ENCODE measurements at regions not wholly inside any gene's neighbourhood (a gene's known extent, or its start where the extent isn't known, plus 50 kb on each side); places are given as distances from the start of the nearest gene placed in this dataset.

GRCh38 chr3:59570806-59571205 is 521.0 kb upstream of the CFAP20DC start:
- Histone ChIP-seq H3K27me3 (ENCODE audit: insufficient read depth, insufficient read length) (no peaks in the 10 kb centered on the region), H3K4me3 (ENCODE audit: insufficient read length, low read depth) (no peak overlapping the region), H3K4me1 (ENCODE audit: insufficient read depth, insufficient read length) (peaks cover 3% of the 10 kb centered on the region), H3K9me3 (ENCODE audit: insufficient read depth, low read length) (no peaks in the 10 kb centered on the region), H3K9ac (ENCODE audit: insufficient read length, low read depth) (no peak overlapping the region), H3K36me3 (ENCODE audit: insufficient read depth, insufficient read length, low read length) (no peaks in the 10 kb centered on the region)
- no peak for TF ChIP-seq YY1 (IDR thresholded peaks at IDR 0.05; ENCODE audit: insufficient read depth, insufficient read length)
- TF ChIP-seq SUZ12 (IDR thresholded peaks at IDR 0.05; ENCODE audit: extremely low read depth, insufficient read depth, insufficient read length) = no peak
- no peak for TF ChIP-seq ZNF274 (IDR thresholded peaks at IDR 0.05; ENCODE audit: low read depth, low read length)
- no peak for DNase-seq (ENCODE audit: low read depth, low spot score)

DNA sequence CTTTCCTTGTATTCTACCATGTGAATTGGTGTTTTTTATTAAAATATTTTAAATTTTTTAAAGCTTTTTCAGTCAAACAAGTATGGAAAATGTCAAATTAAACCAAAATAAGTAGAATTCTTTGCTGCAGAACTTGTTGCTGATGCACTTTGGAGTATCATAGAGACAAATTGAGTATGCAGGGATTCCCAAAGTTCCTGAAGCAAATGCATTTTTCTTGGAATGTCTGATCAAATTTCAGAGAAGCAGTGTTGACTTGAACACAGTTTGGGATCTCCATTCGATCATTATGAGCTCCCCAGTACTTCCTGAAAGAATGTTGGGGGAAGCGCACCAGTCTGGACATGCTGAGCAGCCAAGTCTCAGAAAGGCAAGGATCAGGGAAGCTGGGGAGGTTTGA is 517.8 kb upstream of the CFAP20DC start:
- TF ChIP-seq SUZ12 (IDR thresholded peaks at IDR 0.05; ENCODE audit: extremely low read depth, insufficient read depth, insufficient read length) = no peak
- TF ChIP-seq YY1 (IDR thresholded peaks at IDR 0.05; ENCODE audit: insufficient read depth, insufficient read length) = no peak
- no peak for TF ChIP-seq ZNF274 (IDR thresholded peaks at IDR 0.05; ENCODE audit: low read depth, low read length)
- no peaks in the 10 kb centered on the region for H3K36me3 ChIP-seq (ENCODE audit: insufficient read depth, insufficient read length, low read length)
- H3K27me3 ChIP-seq (ENCODE audit: insufficient read depth, insufficient read length) = no peaks in the 10 kb centered on the region
- DNase-seq (ENCODE audit: low read depth, low spot score) = no peak
- no peaks in the 10 kb centered on the region for H3K4me1 ChIP-seq (ENCODE audit: insufficient read depth, insufficient read length)
- H3K9ac ChIP-seq (ENCODE audit: insufficient read length, low read depth) = no peak overlapping the region
- no peak overlapping the region for H3K4me3 ChIP-seq (ENCODE audit: insufficient read length, low read depth)
- H3K9me3 ChIP-seq (ENCODE audit: insufficient read depth, low read length) = no peaks in the 10 kb centered on the region

DNA sequence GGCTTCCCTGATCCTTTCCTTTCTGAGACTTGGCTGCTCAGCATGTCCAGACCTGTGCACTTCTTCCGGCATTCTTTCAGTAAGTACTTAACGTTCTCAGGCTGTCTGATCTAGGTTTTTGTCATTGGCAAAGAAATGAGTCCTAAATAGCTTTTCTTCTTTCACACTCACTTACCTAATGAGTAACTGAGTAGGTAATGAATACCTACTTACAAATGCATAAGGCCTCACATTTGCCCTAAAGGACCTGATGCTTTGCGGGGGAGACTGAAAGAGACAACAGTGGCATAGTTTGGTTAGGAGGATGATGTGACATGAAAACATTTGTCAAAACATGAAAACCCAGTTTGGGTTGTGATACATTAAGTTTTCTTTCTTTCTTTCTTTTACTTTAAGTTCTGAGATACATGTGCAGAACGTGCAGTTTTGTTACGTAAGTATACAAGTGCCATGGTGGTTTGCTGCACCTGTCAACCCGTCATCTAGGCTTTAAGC is 516.7 kb upstream of the CFAP20DC start:
- no peak for TF ChIP-seq SUZ12 (IDR thresholded peaks at IDR 0.05; ENCODE audit: extremely low read depth, insufficient read depth, insufficient read length)
- TF ChIP-seq YY1 (IDR thresholded peaks at IDR 0.05; ENCODE audit: insufficient read depth, insufficient read length) = no peak
- no peak for TF ChIP-seq ZNF274 (IDR thresholded peaks at IDR 0.05; ENCODE audit: low read depth, low read length)
- Histone ChIP-seq H3K27me3 (ENCODE audit: insufficient read depth, insufficient read length) (no peaks in the 10 kb centered on the region), H3K9ac (ENCODE audit: insufficient read length, low read depth) (no peak overlapping the region), H3K36me3 (ENCODE audit: insufficient read depth, insufficient read length, low read length) (no peaks in the 10 kb centered on the region), H3K4me1 (ENCODE audit: insufficient read depth, insufficient read length) (no peaks in the 10 kb centered on the region), H3K9me3 (ENCODE audit: insufficient read depth, low read length) (no peaks in the 10 kb centered on the region), H3K4me3 (ENCODE audit: insufficient read length, low read depth) (no peak overlapping the region)
- DNase-seq (ENCODE audit: low read depth, low spot score) = no peak

DNA sequence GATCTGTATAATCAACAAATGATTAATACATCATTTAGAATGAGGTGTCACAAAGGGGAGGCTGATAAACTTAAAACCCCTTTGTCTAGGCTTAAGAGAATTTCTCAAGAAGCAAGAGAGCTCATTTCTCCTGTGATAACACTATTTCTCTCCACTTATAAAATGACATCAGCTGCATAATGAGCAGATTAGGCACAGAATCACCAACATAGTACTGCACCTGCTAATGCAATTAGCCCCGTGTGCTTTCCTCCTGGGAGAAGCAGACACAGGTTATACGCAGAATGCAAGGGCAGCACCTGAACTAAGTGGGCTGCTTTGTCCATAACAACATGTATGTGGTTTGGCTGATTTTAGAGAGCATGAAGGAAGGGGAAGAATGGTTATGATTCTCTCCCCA is 515.3 kb upstream of the CFAP20DC start:
- H3K4me1 ChIP-seq (ENCODE audit: insufficient read depth, insufficient read length) = no peaks in the 10 kb centered on the region
- H3K27me3 ChIP-seq (ENCODE audit: insufficient read depth, insufficient read length) = no peaks in the 10 kb centered on the region
- no peaks in the 10 kb centered on the region for H3K36me3 ChIP-seq (ENCODE audit: insufficient read depth, insufficient read length, low read length)
- H3K9me3 ChIP-seq (ENCODE audit: insufficient read depth, low read length) = no peaks in the 10 kb centered on the region
- no peak overlapping the region for H3K9ac ChIP-seq (ENCODE audit: insufficient read length, low read depth)
- no peak for TF ChIP-seq YY1 (IDR thresholded peaks at IDR 0.05; ENCODE audit: insufficient read depth, insufficient read length)
- TF ChIP-seq SUZ12 (IDR thresholded peaks at IDR 0.05; ENCODE audit: extremely low read depth, insufficient read depth, insufficient read length) = no peak
- no peak for TF ChIP-seq ZNF274 (IDR thresholded peaks at IDR 0.05; ENCODE audit: low read depth, low read length)
- no peak for DNase-seq (ENCODE audit: low read depth, low spot score)
- H3K4me3 ChIP-seq (ENCODE audit: insufficient read length, low read depth) = no peak overlapping the region

DNA sequence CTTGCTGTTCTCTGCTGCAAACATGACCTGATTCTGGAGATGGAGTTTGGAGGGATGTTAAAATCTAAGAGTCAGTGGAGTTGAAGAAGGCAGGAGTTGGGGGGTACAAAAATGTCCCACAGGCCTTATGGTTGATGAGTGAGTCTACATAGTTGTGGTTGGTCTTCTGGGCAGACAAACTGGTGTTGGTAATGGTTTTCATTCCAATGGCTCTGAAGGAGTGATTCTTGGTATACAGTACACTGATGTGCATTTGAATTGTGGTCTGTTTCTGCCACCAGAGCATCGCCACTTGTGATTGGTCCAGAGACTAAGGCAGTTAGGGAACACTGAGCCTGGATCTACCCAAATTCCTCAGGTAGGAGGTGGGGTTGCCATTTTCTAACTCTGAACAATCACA is 514.1 kb upstream of the CFAP20DC start:
- Histone ChIP-seq H3K9ac (ENCODE audit: insufficient read length, low read depth) (no peak overlapping the region), H3K9me3 (ENCODE audit: insufficient read depth, low read length) (no peaks in the 10 kb centered on the region), H3K36me3 (ENCODE audit: insufficient read depth, insufficient read length, low read length) (no peaks in the 10 kb centered on the region), H3K4me1 (ENCODE audit: insufficient read depth, insufficient read length) (no peaks in the 10 kb centered on the region), H3K27me3 (ENCODE audit: insufficient read depth, insufficient read length) (no peaks in the 10 kb centered on the region), H3K4me3 (ENCODE audit: insufficient read length, low read depth) (no peak overlapping the region)
- TF ChIP-seq ZNF274 (IDR thresholded peaks at IDR 0.05; ENCODE audit: low read depth, low read length) (no peak), YY1 (IDR thresholded peaks at IDR 0.05; ENCODE audit: insufficient read depth, insufficient read length) (no peak), SUZ12 (IDR thresholded peaks at IDR 0.05; ENCODE audit: extremely low read depth, insufficient read depth, insufficient read length) (no peak)
- no peak for DNase-seq (ENCODE audit: low read depth, low spot score)

- Histone ChIP-seq H3K4me1 (ENCODE audit: insufficient read depth, insufficient read length) (no peaks in the 10 kb centered on the region), H3K9me3 (ENCODE audit: insufficient read depth, low read length) (no peaks in the 10 kb centered on the region), H3K4me3 (ENCODE audit: insufficient read length, low read depth) (no peak overlapping the region), H3K36me3 (ENCODE audit: insufficient read depth, insufficient read length, low read length) (no peaks in the 10 kb centered on the region), H3K9ac (ENCODE audit: insufficient read length, low read depth) (no peak overlapping the region), H3K27me3 (ENCODE audit: insufficient read depth, insufficient read length) (no peaks in the 10 kb centered on the region)
- DNase-seq (ENCODE audit: low read depth, low spot score) = no peak
- no peak for TF ChIP-seq SUZ12 (IDR thresholded peaks at IDR 0.05; ENCODE audit: extremely low read depth, insufficient read depth, insufficient read length)
- no peak for TF ChIP-seq ZNF274 (IDR thresholded peaks at IDR 0.05; ENCODE audit: low read depth, low read length)
- TF ChIP-seq YY1 (IDR thresholded peaks at IDR 0.05; ENCODE audit: insufficient read depth, insufficient read length) = no peak
Measured at GRCh38 chr3:59563072-59563605, 513.3 kb upstream of the CFAP20DC start.

DNA sequence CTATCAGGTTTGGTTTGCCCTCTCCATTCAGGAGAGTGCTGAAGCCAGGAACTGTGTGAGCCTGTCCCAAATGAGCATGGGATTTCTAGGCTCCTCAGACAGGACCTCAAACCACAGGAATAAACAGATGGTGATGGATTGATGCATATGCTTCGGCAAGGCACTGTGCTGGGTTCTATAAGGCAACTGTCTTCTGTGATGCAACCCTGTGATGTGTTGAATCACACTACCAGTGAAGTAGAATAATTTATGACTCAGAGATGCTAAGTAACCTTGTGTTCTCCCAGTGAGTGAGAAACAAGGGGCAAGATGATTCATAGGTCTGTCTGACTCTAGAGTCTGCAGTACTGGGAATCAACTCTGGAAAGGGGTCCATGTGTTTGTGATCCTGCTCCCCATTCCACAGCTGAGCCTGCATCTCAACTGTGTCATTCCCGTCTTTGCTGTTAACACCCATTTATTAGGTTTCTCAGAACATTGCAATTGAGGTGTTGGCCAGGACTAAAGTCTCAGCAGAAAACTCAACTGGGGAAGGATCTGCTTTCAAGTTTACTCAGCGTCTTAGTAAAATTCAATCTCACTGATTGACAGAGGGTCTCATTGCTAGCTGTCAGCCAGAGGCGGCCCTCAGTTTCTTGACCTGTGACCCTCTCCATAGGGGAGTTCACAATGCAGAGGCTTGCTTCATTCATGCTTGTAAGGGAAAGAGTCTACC is 510.1 kb upstream of the CFAP20DC start:
- Histone ChIP-seq H3K4me1 (ENCODE audit: insufficient read depth, insufficient read length) (no peaks in the 10 kb centered on the region), H3K36me3 (ENCODE audit: insufficient read depth, insufficient read length, low read length) (no peaks in the 10 kb centered on the region), H3K27me3 (ENCODE audit: insufficient read depth, insufficient read length) (no peaks in the 10 kb centered on the region), H3K9me3 (ENCODE audit: insufficient read depth, low read length) (no peaks in the 10 kb centered on the region), H3K9ac (ENCODE audit: insufficient read length, low read depth) (no peak overlapping the region), H3K4me3 (ENCODE audit: insufficient read length, low read depth) (no peak overlapping the region)
- TF ChIP-seq ZNF274 (IDR thresholded peaks at IDR 0.05; ENCODE audit: low read depth, low read length) (no peak), YY1 (IDR thresholded peaks at IDR 0.05; ENCODE audit: insufficient read depth, insufficient read length) (no peak), SUZ12 (IDR thresholded peaks at IDR 0.05; ENCODE audit: extremely low read depth, insufficient read depth, insufficient read length) (no peak)
- no peak for DNase-seq (ENCODE audit: low read depth, low spot score)
